ENCODE measurements at regions not wholly inside any gene's neighbourhood (a gene's known extent, or its start where the extent isn't known, plus 50 kb on each side); places are given as distances from the start of the nearest gene placed in this dataset.

DNA sequence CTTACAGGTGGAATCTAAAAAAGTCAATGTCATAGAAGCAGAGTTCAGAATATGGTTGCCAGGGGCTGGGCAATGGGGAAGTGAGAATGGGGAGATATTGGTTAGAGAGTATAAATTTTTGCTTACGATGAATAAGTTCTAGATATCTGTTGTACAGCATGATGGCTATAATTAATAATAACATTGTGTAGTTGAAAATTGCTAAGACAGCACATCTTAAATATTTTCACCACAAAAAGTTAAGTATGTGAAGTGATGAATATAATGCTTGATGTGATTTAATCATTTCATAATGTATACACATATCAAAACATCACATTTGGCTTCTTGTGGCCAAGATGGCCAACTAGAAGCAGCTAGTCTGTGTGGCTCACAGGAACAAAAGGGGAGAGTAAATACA is 425.9 kb upstream of the ACO1 start:
- Histone ChIP-seq H3K4me2 (ENCODE audit: insufficient read depth, low read length) (no peak overlapping the region), H3K27ac (ENCODE audit: insufficient read depth, low read depth, low read length) (no peak overlapping the region), H4K20me1 (replicated peaks; ENCODE audit: control insufficient read depth, extremely low read depth, insufficient read depth, low read length) (no peaks in the 10 kb centered on the region), H3K79me2 (ENCODE audit: control insufficient read depth, insufficient read depth, low read length) (no peaks in the 10 kb centered on the region), H3K4me1 (ENCODE audit: control insufficient read depth, extremely low read depth, insufficient read depth, low read length) (no peaks in the 10 kb centered on the region), H3K9ac (replicated peaks; ENCODE audit: extremely low read depth, insufficient read depth, low read length) (no peak overlapping the region), H2AFZ (ENCODE audit: low read depth, low read length) (no peak overlapping the region), H3K27me3 (ENCODE audit: control insufficient read depth in 2 of 2, insufficient read depth in 2 of 2, low read length in 2 of 2) (no peaks in the 10 kb centered on the region), H3K4me3 (replicated peaks in 1 of 3; ENCODE audit: insufficient read depth in 1 of 3, low read depth in 1 of 3, low read length in 3 of 3) (no peak overlapping the region), H3K9me3 (replicated peaks; ENCODE audit: control insufficient read depth, insufficient read depth, low read length) (peaks cover 4% of the 10 kb centered on the region), H3K36me3 (ENCODE audit: control insufficient read depth in 2 of 2, extremely low read depth in 1 of 2, insufficient read depth in 2 of 2, low read length in 2 of 2) (no peaks in the 10 kb centered on the region), H3K9me1 (replicated peaks; ENCODE audit: control insufficient read depth, extremely low read depth, insufficient read depth, low read length) (no peaks in the 10 kb centered on the region)
- intact Hi-C loops (cut with micrococcal nuclease) (no loop called here), dilution Hi-C loops (cut with MboI; ENCODE audit: extremely low pct_ligation_motif_present, low sequenced_read_pairs) (no loop called here)
- no peak for FAIRE-seq
- no TSS peak for BruUV-seq (replicated peaks)
- DNase-seq (ENCODE audit: low read depth, low spot score) = no peak
- no peak for TF ChIP-seq FOS (IDR thresholded peaks at IDR 0.05; ENCODE audit: borderline replicate concordance, insufficient read depth, low read length)
- no peak for TF ChIP-seq EZH2 (IDR thresholded peaks at IDR 0.05; ENCODE audit: borderline replicate concordance, low read depth, low read length, severe bottlenecking)
- TF ChIP-seq, protein P1, sequence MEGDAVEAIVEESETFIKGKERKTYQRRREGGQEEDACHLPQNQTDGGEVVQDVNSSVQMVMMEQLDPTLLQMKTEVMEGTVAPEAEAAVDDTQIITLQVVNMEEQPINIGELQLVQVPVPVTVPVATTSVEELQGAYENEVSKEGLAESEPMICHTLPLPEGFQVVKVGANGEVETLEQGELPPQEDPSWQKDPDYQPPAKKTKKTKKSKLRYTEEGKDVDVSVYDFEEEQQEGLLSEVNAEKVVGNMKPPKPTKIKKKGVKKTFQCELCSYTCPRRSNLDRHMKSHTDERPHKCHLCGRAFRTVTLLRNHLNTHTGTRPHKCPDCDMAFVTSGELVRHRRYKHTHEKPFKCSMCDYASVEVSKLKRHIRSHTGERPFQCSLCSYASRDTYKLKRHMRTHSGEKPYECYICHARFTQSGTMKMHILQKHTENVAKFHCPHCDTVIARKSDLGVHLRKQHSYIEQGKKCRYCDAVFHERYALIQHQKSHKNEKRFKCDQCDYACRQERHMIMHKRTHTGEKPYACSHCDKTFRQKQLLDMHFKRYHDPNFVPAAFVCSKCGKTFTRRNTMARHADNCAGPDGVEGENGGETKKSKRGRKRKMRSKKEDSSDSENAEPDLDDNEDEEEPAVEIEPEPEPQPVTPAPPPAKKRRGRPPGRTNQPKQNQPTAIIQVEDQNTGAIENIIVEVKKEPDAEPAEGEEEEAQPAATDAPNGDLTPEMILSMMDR (IDR thresholded peaks at IDR 0.05; ENCODE audit: extremely low read depth in 1 of 2, insufficient read depth in 1 of 2, low read depth in 1 of 2, low read length in 2 of 2) = no peak
- TF ChIP-seq GATA2 (IDR thresholded peaks at IDR 0.05; ENCODE audit: insufficient read depth, insufficient read length, low read depth, low read length) = no peak
- TF ChIP-seq MYC (IDR thresholded peaks at IDR 0.05; ENCODE audit: low read depth, low read length) = no peak
- TF ChIP-seq JUN (IDR thresholded peaks at IDR 0.05; ENCODE audit: borderline replicate concordance, insufficient read depth, insufficient read length, low read depth) = no peak
- TF ChIP-seq POLR2A (IDR thresholded peaks at IDR 0.05; ENCODE audit: low read depth, low read length) = no peak
- TF ChIP-seq, protein P2, sequence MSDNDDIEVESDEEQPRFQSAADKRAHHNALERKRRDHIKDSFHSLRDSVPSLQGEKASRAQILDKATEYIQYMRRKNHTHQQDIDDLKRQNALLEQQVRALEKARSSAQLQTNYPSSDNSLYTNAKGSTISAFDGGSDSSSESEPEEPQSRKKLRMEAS (IDR thresholded peaks at IDR 0.05; ENCODE audit: insufficient read depth, insufficient read length) = no peak
- no peak for TF ChIP-seq POLR2AphosphoS5 (IDR thresholded peaks at IDR 0.05; ENCODE audit: insufficient read depth, low read depth, low read length)
- ChIA-PET POLR2A (no interaction called here), CTCF (no interaction called here)
